ENCODE measurements at regions not wholly inside any gene's neighbourhood (a gene's known extent, or its start where the extent isn't known, plus 50 kb on each side); places are given as distances from the start of the nearest gene placed in this dataset.

DNA sequence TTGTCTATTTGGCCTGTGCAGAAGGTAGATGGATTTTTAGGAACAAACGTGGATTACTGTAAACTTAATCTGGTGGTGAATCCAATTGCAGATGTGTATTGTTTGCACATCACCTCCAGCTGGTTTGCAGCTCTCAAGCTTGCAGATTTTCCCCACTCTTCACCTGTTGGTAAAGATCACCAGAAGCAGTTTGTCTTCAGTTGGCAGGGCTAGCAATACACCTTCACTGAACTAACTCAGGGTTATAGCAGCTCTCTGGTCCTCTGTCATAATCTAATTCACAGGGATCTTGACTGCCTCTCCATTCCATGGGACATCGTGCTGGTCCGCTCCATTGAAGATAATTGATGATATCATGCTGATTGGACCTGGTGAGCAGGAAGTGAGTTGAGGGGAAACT is 181.5 kb downstream of the VAPA start:
- Histone ChIP-seq H3K4me3 (no peak overlapping the region), H3K4me1 (ENCODE audit: insufficient read depth) (no peaks in the 10 kb centered on the region), H3K36me3 (replicated peaks; ENCODE audit: insufficient read depth, low read depth) (no peaks in the 10 kb centered on the region), H3K4me2 (no peak overlapping the region), H4K20me1 (ENCODE audit: insufficient read depth, poor library complexity, severe bottlenecking) (no peaks in the 10 kb centered on the region), H3K27ac (no peak overlapping the region), H3K79me2 (no peaks in the 10 kb centered on the region), H3K9me2 (replicated peaks; ENCODE audit: insufficient read depth) (no peaks in the 10 kb centered on the region), H3K27me3 (no peaks in the 10 kb centered on the region), H3K9me3 (ENCODE audit: low read depth) (no peaks in the 10 kb centered on the region), H2AFZ (no peak overlapping the region)
- TF ChIP-seq EZH2phosphoT487 (IDR thresholded peaks at IDR 0.05; ENCODE audit: low read depth, severe bottlenecking, unreplicated experiment): no peak
- TF ChIP-seq EZH2 (IDR thresholded peaks at IDR 0.05; ENCODE audit: borderline replicate concordance): no peak
- TF ChIP-seq CTCF (IDR thresholded peaks at IDR 0.05; ENCODE audit: poor library complexity): no peak
- WGBS (ENCODE audit: low lambda C conversion rate, missing lambda C conversion rate): 88% methylated on average over 3 of the region's 3 CpGs
- DNase-seq (ENCODE audit: low spot score): no peak

DNA sequence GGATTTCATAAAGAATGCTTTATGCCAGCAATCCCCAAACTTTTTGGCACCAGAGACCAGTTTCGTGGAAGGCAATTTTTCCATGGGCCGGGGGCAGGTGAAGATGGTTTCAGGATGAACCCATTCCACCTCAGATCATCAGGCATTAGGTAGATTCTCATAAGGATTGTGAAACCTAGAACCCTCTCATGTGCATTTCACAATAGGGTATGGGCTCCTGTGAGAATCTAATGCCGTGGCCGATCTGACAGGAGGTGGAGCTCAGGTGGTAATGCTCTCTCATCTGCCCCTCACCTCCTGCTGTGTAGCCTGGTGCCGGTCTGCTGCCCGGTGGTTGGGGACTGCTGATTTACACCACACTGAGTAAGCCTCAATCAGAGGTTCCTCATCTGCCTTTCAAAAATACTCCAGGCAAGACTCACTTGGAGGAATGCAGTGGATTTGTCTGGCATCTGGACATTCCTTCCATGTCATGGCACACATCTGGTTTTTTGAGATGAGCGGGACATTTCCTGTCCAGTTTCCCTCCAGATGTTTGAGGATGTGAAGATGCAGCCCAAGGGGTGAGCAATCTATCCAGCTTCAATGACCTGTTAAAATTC is 185.8 kb downstream of the VAPA start:
- no peaks in the 10 kb centered on the region for H3K79me2 ChIP-seq
- H3K27me3 ChIP-seq: no peaks in the 10 kb centered on the region
- H3K4me1 ChIP-seq (ENCODE audit: insufficient read depth): peaks cover 10% of the 10 kb centered on the region
- no peak overlapping the region for H3K27ac ChIP-seq
- H4K20me1 ChIP-seq (ENCODE audit: insufficient read depth, poor library complexity, severe bottlenecking): no peaks in the 10 kb centered on the region
- H3K4me2 ChIP-seq: no peak overlapping the region
- TF ChIP-seq EZH2 (IDR thresholded peaks at IDR 0.05; ENCODE audit: borderline replicate concordance): no peak
- no peak for TF ChIP-seq EZH2phosphoT487 (IDR thresholded peaks at IDR 0.05; ENCODE audit: low read depth, severe bottlenecking, unreplicated experiment)
- no peak for TF ChIP-seq CTCF (IDR thresholded peaks at IDR 0.05; ENCODE audit: poor library complexity)
- H3K36me3 ChIP-seq (replicated peaks; ENCODE audit: insufficient read depth, low read depth): no peaks in the 10 kb centered on the region
- H3K9me3 ChIP-seq (ENCODE audit: low read depth): no peaks in the 10 kb centered on the region
- no peak overlapping the region for H3K4me3 ChIP-seq
- H3K9me2 ChIP-seq (replicated peaks; ENCODE audit: insufficient read depth): no peaks in the 10 kb centered on the region
- no peak overlapping the region for H2AFZ ChIP-seq
- DNase-seq (ENCODE audit: low spot score): no peak
- WGBS (ENCODE audit: low lambda C conversion rate, missing lambda C conversion rate): 70% methylated on average over 7 of the region's 7 CpGs

DNA sequence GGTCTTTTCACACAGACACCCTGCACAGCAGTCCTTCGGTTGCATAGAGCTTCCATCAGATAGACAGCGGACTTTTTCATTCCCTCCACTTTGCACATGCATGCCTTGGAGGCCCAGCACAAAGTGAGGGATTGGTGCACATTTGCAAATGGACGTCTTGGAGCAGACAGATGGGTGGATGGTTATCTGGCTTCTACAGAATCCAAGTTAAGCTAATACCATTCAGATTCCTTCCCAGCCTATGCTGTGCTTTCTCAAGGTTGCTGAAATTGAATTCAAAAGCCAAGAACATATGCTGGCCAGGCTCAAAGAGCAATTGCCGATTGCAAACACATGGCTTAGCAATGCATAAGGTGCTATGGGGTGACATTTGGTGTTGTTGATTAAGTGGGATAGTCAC is 186.4 kb downstream of the VAPA start:
- Histone ChIP-seq H3K79me2 (no peaks in the 10 kb centered on the region), H3K36me3 (replicated peaks; ENCODE audit: insufficient read depth, low read depth) (no peaks in the 10 kb centered on the region), H3K4me2 (no peak overlapping the region), H3K9me3 (ENCODE audit: low read depth) (no peaks in the 10 kb centered on the region), H3K27ac (no peak overlapping the region), H3K9me2 (replicated peaks; ENCODE audit: insufficient read depth) (no peaks in the 10 kb centered on the region), H3K4me1 (ENCODE audit: insufficient read depth) (peaks cover 10% of the 10 kb centered on the region), H3K4me3 (no peak overlapping the region), H2AFZ (no peak overlapping the region), H4K20me1 (ENCODE audit: insufficient read depth, poor library complexity, severe bottlenecking) (no peaks in the 10 kb centered on the region), H3K27me3 (no peaks in the 10 kb centered on the region)
- 74% methylated on average over 4 of the region's 4 CpGs for WGBS (ENCODE audit: low lambda C conversion rate, missing lambda C conversion rate)
- no peak for DNase-seq (ENCODE audit: low spot score)
- TF ChIP-seq EZH2phosphoT487 (IDR thresholded peaks at IDR 0.05; ENCODE audit: low read depth, severe bottlenecking, unreplicated experiment) (no peak), EZH2 (IDR thresholded peaks at IDR 0.05; ENCODE audit: borderline replicate concordance) (no peak), CTCF (IDR thresholded peaks at IDR 0.05; ENCODE audit: poor library complexity) (no peak)

All from hepatocyte (in vitro differentiated cells).